ENCODE measurements at regions not wholly inside any gene's neighbourhood (a gene's known extent, or its start where the extent isn't known, plus 50 kb on each side); places are given as distances from the start of the nearest gene placed in this dataset.

DNA sequence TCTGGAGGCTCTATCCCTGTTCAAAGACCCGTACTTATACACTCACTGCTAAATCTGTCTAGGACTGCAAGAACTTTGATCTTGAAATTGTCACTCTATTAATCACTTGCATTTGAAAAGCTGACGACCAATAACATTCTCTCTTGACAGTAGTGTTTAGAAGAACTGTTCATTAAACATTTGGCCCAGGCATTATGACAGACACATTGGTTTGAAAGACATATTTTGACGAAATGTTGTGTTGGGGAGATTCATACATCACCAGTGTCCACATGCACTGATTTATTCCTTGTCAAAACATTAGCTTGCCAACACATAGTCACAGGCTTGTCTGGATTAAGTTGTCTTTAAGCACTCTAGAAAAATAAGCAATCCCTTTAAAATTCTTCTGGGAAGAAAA is 951.3 kb downstream of the ADGRL2 start:
- TF ChIP-seq GATA2 (IDR thresholded peaks at IDR 0.05; ENCODE audit: low read depth, low read length), result no peak
- TF ChIP-seq GATA3 (IDR thresholded peaks at IDR 0.05; ENCODE audit: low read depth, low read length), result no peak
